GM12878 (cell line): ENCODE measurements at regions not wholly inside any gene's neighbourhood (a gene's known extent, or its start where the extent isn't known, plus 50 kb on each side); places are given as distances from the start of the nearest gene placed in this dataset.

Experiments
- ATAC-seq: fragments of 200-7000 bp; cut with Tn5 transposase; 3 replicates; pipeline ENCODE4 v1.9.1; 2020; ENCODE audit warnings: mild to moderate bottlenecking, moderate library complexity
- BruUV-seq: library from RNA; stranded (reverse); fragments of 400-500 nt; replicated peaks from 2 replicates; lab custom pipeline; 2021; lab: Mats Ljungman, UMichigan
- CTCF ChIA-PET: fragments of 300-600 bp; sonication (Branson Sonifier 250); formaldehyde crosslinking; extraction: SDS; loops from one replicate; lab custom pipeline; 2021; ENCODE audit warnings: inconsistent platforms; lab: Yijun Ruan, JAX
- POLR2A ChIA-PET: fragments of 350-600 bp; formaldehyde crosslinking; extraction: SDS; loops from one replicate; lab custom pipeline; 2021; ENCODE audit warnings: inconsistent platforms; lab: Charles Lee
- RAD21 ChIA-PET: fragments of 300-600 bp; sonication (Branson Sonifier 250); formaldehyde crosslinking; loops from one replicate; lab custom pipeline; 2023; ENCODE audit warnings: antibody characterized with exemption; ENCODE audit not compliant: unreplicated experiment; lab: Charles Lee
- SMC1A ChIA-PET: fragments of 300-600 bp; sonication (Branson Sonifier 250); formaldehyde crosslinking; loops from one replicate; lab custom pipeline; 2023; ENCODE audit not compliant: unreplicated experiment, uncharacterized antibody; lab: Charles Lee
- DNase-seq: peaks from one replicate; pipeline ENCODE4 v3.0.0-alpha.2; 2011; ENCODE audit warnings: low read depth, low spot score
- FAIRE-seq: peaks from 3 replicates; lab custom pipeline; 2011; peaks lifted over from hg19 to GRCh38; lab: Jason Lieb, UNC
- H2AFZ ChIP-seq: 2 replicates; pipeline ENCODE4 v1.6.0; 2011; ENCODE audit warnings: low read depth, low read length, control low read depth; ENCODE audit not compliant: control insufficient read depth
- H3K27ac ChIP-seq: 2 replicates; pipeline ENCODE4 v1.5.1; 2011; ENCODE audit warnings: control low read depth; ENCODE audit not compliant: control insufficient read depth, insufficient read depth
- H3K27me3 ChIP-seq, 2 experiments: replicated peaks in 1 of 2; 2 replicates each; pipeline versions ENCODE4 v1.6.0 to v1.6.1; 2011; ENCODE audit warnings: low read length in 1 of 2; ENCODE audit not compliant: control insufficient read depth in 2 of 2, insufficient read depth in 2 of 2
- H3K36me3 ChIP-seq, 2 experiments: 2 replicates each; pipeline ENCODE4 v1.5.1; 2011; ENCODE audit warnings: low read length in 1 of 2; ENCODE audit not compliant: control insufficient read depth in 2 of 2, insufficient read depth in 2 of 2
- H3K4me1 ChIP-seq: 2 replicates; pipeline ENCODE4 v1.6.1; 2011; ENCODE audit warnings: mild to moderate bottlenecking, low read length, moderate library complexity, mixed read lengths; ENCODE audit not compliant: control insufficient read depth, insufficient read depth
- H3K4me2 ChIP-seq: 2 replicates; pipeline ENCODE4 v1.6.0; 2011; ENCODE audit warnings: control low read depth; ENCODE audit not compliant: control insufficient read depth, insufficient read depth
- H3K4me3 ChIP-seq: fragments of 200-600 bp; sonication (generic); 2 replicates; pipeline ENCODE4 v1.5.1; 2016
- H3K79me2 ChIP-seq: 2 replicates; pipeline ENCODE4 v1.6.0; 2011; ENCODE audit warnings: low read length; ENCODE audit not compliant: control insufficient read depth, insufficient read depth
- H3K9ac ChIP-seq: 2 replicates; pipeline ENCODE4 v1.8.0; 2011; ENCODE audit warnings: low read length, control low read depth, mixed read lengths; ENCODE audit not compliant: control insufficient read depth, insufficient read depth
- H3K9me3 ChIP-seq: replicated peaks from 3 replicates; pipeline ENCODE4 v1.5.1; 2011; ENCODE audit warnings: mild to moderate bottlenecking, low read length; ENCODE audit not compliant: control insufficient read depth, insufficient read depth
- H4K20me1 ChIP-seq: 2 replicates; pipeline ENCODE4 v1.6.0; 2011; ENCODE audit not compliant: control insufficient read depth, insufficient read depth
- BCL3 ChIP-seq: IDR thresholded peaks from 2 replicates; pipeline ENCODE4 v1.6.1; 2011; ENCODE audit warnings: borderline replicate concordance, low read depth, mild to moderate bottlenecking, moderate library complexity, low read length; ENCODE audit not compliant: insufficient read depth, poor library complexity, severe bottlenecking
- BMI1 ChIP-seq: fragments of 450-650 bp; IDR thresholded peaks from 2 replicates; pipeline ENCODE4 v1.6.1; 2016; ENCODE audit warnings: mild to moderate bottlenecking, moderate library complexity, borderline replicate concordance
- CTCF ChIP-seq, 3 experiments: IDR thresholded peaks in 2 of 3; conservative IDR thresholded peaks in 1 of 3; 2 replicates each; pipeline ENCODE4 v1.5.1; 2011; ENCODE audit warnings: low read depth in 3 of 3, low read length in 3 of 3, mild to moderate bottlenecking in 3 of 3, control low read depth in 2 of 3, moderate library complexity in 2 of 3, inconsistent platforms in 1 of 3, mixed read lengths in 1 of 3; ENCODE audit not compliant: control insufficient read depth in 2 of 3, insufficient read depth in 1 of 3; ENCODE audit errors: extremely low read depth in 1 of 3
- E2F4 ChIP-seq: IDR thresholded peaks from 2 replicates; pipeline ENCODE4 v1.6.1; 2012; ENCODE audit warnings: low read depth, low read length, improper control_type of control experiment
- FOS ChIP-seq: IDR thresholded peaks from 3 replicates; pipeline ENCODE4 v1.6.1; 2011; ENCODE audit warnings: borderline replicate concordance; ENCODE audit not compliant: insufficient read length; ENCODE audit errors: extremely low read depth
- NBN ChIP-seq: fragments of 450-650 bp; IDR thresholded peaks from 2 replicates; pipeline ENCODE4 v1.6.1; 2016
- NFIC ChIP-seq: IDR thresholded peaks from 2 replicates; pipeline ENCODE4 v1.6.1; 2012; ENCODE audit warnings: low read depth, mild to moderate bottlenecking, inconsistent platforms, low read length, moderate library complexity
- PML ChIP-seq: IDR thresholded peaks from 2 replicates; pipeline ENCODE4 v1.6.1; 2012; ENCODE audit warnings: low read length, inconsistent platforms
- SPI1 ChIP-seq: IDR thresholded peaks from 2 replicates; pipeline ENCODE4 v1.6.1; 2011; ENCODE audit warnings: low read depth, mild to moderate bottlenecking, low read length, moderate library complexity, borderline replicate concordance; ENCODE audit not compliant: insufficient read depth
- SUZ12 ChIP-seq: fragments of 200-600 bp; sonication (generic); IDR thresholded peaks from one replicate; pipeline ENCODE4 v1.6.1; 2018; ENCODE audit warnings: antibody characterized with exemption, mild to moderate bottlenecking; ENCODE audit not compliant: unreplicated experiment
- ZBTB33 ChIP-seq: fragments of 450-650 bp; IDR thresholded peaks from 2 replicates; pipeline ENCODE4 v1.6.1; 2017; ENCODE audit warnings: mild to moderate bottlenecking
- ZNF24 ChIP-seq: fragments of 450-650 bp; IDR thresholded peaks from 2 replicates; pipeline ENCODE4 v1.6.1; 2017; ENCODE audit warnings: antibody characterized with exemption, mild to moderate bottlenecking
- ZNF687 ChIP-seq: fragments of 450-650 bp; IDR thresholded peaks from 2 replicates; pipeline ENCODE4 v1.6.1; 2017; ENCODE audit warnings: mild to moderate bottlenecking, moderate library complexity
- WGBS: methylation state at CpG from one replicate; pipeline ENCODE4 v1.1.6; 2016; ENCODE audit warnings: low lambda C conversion rate; ENCODE audit not compliant: insufficient replicate concordance, insufficient coverage; ENCODE audit errors: missing lambda C conversion rate; 5-methylcytosine and 5-hydroxymethylcytosine counted together
- in situ Hi-C: fragments of 300-500 bp; cut with MboI; formaldehyde crosslinking; loops from 9 replicates; pipeline ENCODE4 v1.14.3; 2018; ENCODE audit warnings: mixed read lengths
- intact Hi-C: fragments of 100-400 bp; cut with micrococcal nuclease; formaldehyde crosslinking; loops from one replicate; pipeline ENCODE4 v1.14.2; 2022; ENCODE audit not compliant: unreplicated experiment

GRCh38 chr4:141957416-141957815, 321.0 kb downstream of the IL15 start:
- no peak overlapping the region for H2AFZ ChIP-seq
- TF ChIP-seq ZBTB33 (no peak), BMI1 (no peak), CTCF (IDR thresholded peaks at IDR 0.05 in 2 of 3, conservative IDR thresholded peaks at IDR 0.05 in 1 of 3; ENCODE audit: control insufficient read depth in 2 of 3, extremely low read depth in 1 of 3, insufficient read depth in 1 of 3, low read depth in 3 of 3, low read length in 3 of 3) (no peak), NBN (no peak), SUZ12 (no peak), SPI1 (no peak), FOS (no peak), BCL3 (no peak), ZNF24 (no peak), NFIC (no peak), PML (no peak), ZNF687 (no peak), E2F4 (no peak)

More at GRCh38 chr4:141957416-141957815, 321.0 kb downstream of the IL15 start:
- in situ Hi-C loops, result no loop called here
- Histone ChIP-seq H3K9me3 (no peaks in the 10 kb centered on the region), H3K4me2 (no peak overlapping the region), H3K27me3 (no peaks in the 10 kb centered on the region), H3K36me3 (no peaks in the 10 kb centered on the region), H4K20me1 (no peaks in the 10 kb centered on the region), H3K4me3 (no peak overlapping the region), H3K4me1 (no peaks in the 10 kb centered on the region), H3K79me2 (no peaks in the 10 kb centered on the region), H3K9ac (no peak overlapping the region), H3K27ac (no peak overlapping the region)
- ChIA-PET SMC1A (no interaction called here), POLR2A (no interaction called here), RAD21 (no interaction called here), CTCF (no interaction called here)
- DNase-seq (no peak), FAIRE-seq (no peak), ATAC-seq (no peak)
- 41% methylated on average over 4 of the region's 4 CpGs for WGBS
- intact Hi-C loops, result no loop called here
- BruUV-seq, result no TSS peak
